Mucosa of stomach (tissue), 1 donor: ENCODE measurements at regions not wholly inside any gene's neighbourhood (a gene's known extent, or its start where the extent isn't known, plus 50 kb on each side); places are given as distances from the start of the nearest gene placed in this dataset.
A peak's percentile ranks its signal among the peaks of the same experiment; 100 is the strongest.

ENCODE experiments used
- H3K27me3 ChIP-seq: one replicate; pipeline ENCODE4 v1.7.0; 2013; ENCODE audit warnings: mild to moderate bottlenecking, low read length; ENCODE audit not compliant: control insufficient read depth, insufficient read depth
- H3K36me3 ChIP-seq: one replicate; pipeline ENCODE4 v1.7.0; 2013; ENCODE audit warnings: low read length; ENCODE audit not compliant: control insufficient read depth, insufficient read depth
- H3K4me1 ChIP-seq: one replicate; pipeline ENCODE4 v1.7.0; 2013; ENCODE audit warnings: mild to moderate bottlenecking, low read length; ENCODE audit not compliant: control insufficient read depth, insufficient read depth
- H3K4me3 ChIP-seq: one replicate; pipeline ENCODE4 v1.7.0; 2013; ENCODE audit warnings: low read length
- H3K9ac ChIP-seq: one replicate; pipeline ENCODE4 v1.7.0; 2013; ENCODE audit warnings: mild to moderate bottlenecking, low read length, moderate library complexity
- H3K9me3 ChIP-seq: one replicate; pipeline ENCODE4 v1.7.0; 2013; ENCODE audit warnings: mild to moderate bottlenecking, low read length, moderate library complexity; ENCODE audit not compliant: control insufficient read depth
- donor health status: Pancreatic carcinoma.

GRCh38 chr4:83213640-83214039, 71.0 kb downstream of the COQ2 start:
- no peaks in the 10 kb centered on the region for H3K9me3 ChIP-seq
- no peak overlapping the region for H3K9ac ChIP-seq
- no peak overlapping the region for H3K4me3 ChIP-seq
- H3K4me1 ChIP-seq: peaks cover 60% of the 10 kb centered on the region
- H3K27me3 ChIP-seq: no peaks in the 10 kb centered on the region
- no peaks in the 10 kb centered on the region for H3K36me3 ChIP-seq

GRCh38 chr4:83212041-83212851, 72.4 kb downstream of the COQ2 start:
- no peaks in the 10 kb centered on the region for H3K9me3 ChIP-seq
- H3K36me3 ChIP-seq: no peaks in the 10 kb centered on the region
- H3K4me3 ChIP-seq: no peak overlapping the region
- H3K9ac ChIP-seq: peak overlapping the region; percentile 11
- H3K27me3 ChIP-seq: no peaks in the 10 kb centered on the region
- H3K4me1 ChIP-seq: peaks cover 57% of the 10 kb centered on the region

- Histone ChIP-seq H3K9me3 (no peaks in the 10 kb centered on the region), H3K36me3 (no peaks in the 10 kb centered on the region), H3K27me3 (no peaks in the 10 kb centered on the region), H3K9ac (no peak overlapping the region), H3K4me3 (no peak overlapping the region), H3K4me1 (peaks cover 59% of the 10 kb centered on the region)
These were observed 75.2 kb downstream of the COQ2 start for GRCh38 chr4:83209419-83209818.

- H3K9ac ChIP-seq: no peak overlapping the region
- no peaks in the 10 kb centered on the region for H3K36me3 ChIP-seq
- no peaks in the 10 kb centered on the region for H3K27me3 ChIP-seq
- H3K4me3 ChIP-seq: no peak overlapping the region
- peaks cover 58% of the 10 kb centered on the region for H3K4me1 ChIP-seq
- H3K9me3 ChIP-seq: no peaks in the 10 kb centered on the region
These were observed 75.9 kb downstream of the COQ2 start for GRCh38 chr4:83208371-83209365.

- Histone ChIP-seq H3K9me3 (no peaks in the 10 kb centered on the region), H3K9ac (no peak overlapping the region), H3K4me1 (peaks cover 47% of the 10 kb centered on the region), H3K4me3 (no peak overlapping the region), H3K27me3 (no peaks in the 10 kb centered on the region), H3K36me3 (no peaks in the 10 kb centered on the region)
These were observed 77.0 kb downstream of the COQ2 start for GRCh38 chr4:83207497-83208101.

- Histone ChIP-seq H3K27me3 (no peaks in the 10 kb centered on the region), H3K4me1 (peaks cover 34% of the 10 kb centered on the region), H3K4me3 (no peak overlapping the region), H3K36me3 (no peaks in the 10 kb centered on the region), H3K9me3 (no peaks in the 10 kb centered on the region), H3K9ac (no peak overlapping the region)
These were observed 78.8 kb downstream of the COQ2 start for GRCh38 chr4:83205760-83206159.

- Histone ChIP-seq H3K4me1 (peaks cover 28% of the 10 kb centered on the region), H3K4me3 (no peak overlapping the region), H3K9ac (no peak overlapping the region), H3K27me3 (no peaks in the 10 kb centered on the region), H3K36me3 (no peaks in the 10 kb centered on the region), H3K9me3 (no peaks in the 10 kb centered on the region)
These were observed 79.9 kb downstream of the COQ2 start for GRCh38 chr4:83204731-83205130.

GRCh38 chr4:83201761-83202160, 82.8 kb downstream of the COQ2 start:
- no peaks in the 10 kb centered on the region for H3K27me3 ChIP-seq
- H3K4me1 ChIP-seq: peaks cover 1% of the 10 kb centered on the region
- H3K9me3 ChIP-seq: no peaks in the 10 kb centered on the region
- H3K36me3 ChIP-seq: no peaks in the 10 kb centered on the region
- H3K4me3 ChIP-seq: no peak overlapping the region
- no peak overlapping the region for H3K9ac ChIP-seq

- Histone ChIP-seq H3K9me3 (no peaks in the 10 kb centered on the region), H3K27me3 (no peaks in the 10 kb centered on the region), H3K9ac (no peak overlapping the region), H3K4me1 (peaks cover 8% of the 10 kb centered on the region), H3K36me3 (no peaks in the 10 kb centered on the region), H3K4me3 (no peak overlapping the region)
These were observed 83.2 kb upstream of the PLAC8 start for GRCh38 chr4:83197555-83198235.

- Histone ChIP-seq H3K4me3 (no peak overlapping the region), H3K4me1 (peaks cover 8% of the 10 kb centered on the region), H3K27me3 (no peaks in the 10 kb centered on the region), H3K9me3 (no peaks in the 10 kb centered on the region), H3K36me3 (no peaks in the 10 kb centered on the region), H3K9ac (no peak overlapping the region)
These were observed 82.4 kb upstream of the PLAC8 start for GRCh38 chr4:83196921-83197320.

- Histone ChIP-seq H3K4me3 (no peak overlapping the region), H3K9me3 (no peaks in the 10 kb centered on the region), H3K27me3 (no peaks in the 10 kb centered on the region)
These were observed 80.7 kb upstream of the PLAC8 start for GRCh38 chr4:83195269-83195668.

More at GRCh38 chr4:83195269-83195668, 80.7 kb upstream of the PLAC8 start:
- Histone ChIP-seq H3K9ac (no peak overlapping the region), H3K4me1 (peaks cover 8% of the 10 kb centered on the region), H3K36me3 (no peaks in the 10 kb centered on the region)
